ENCODE measurements at regions not wholly inside any gene's neighbourhood (a gene's known extent, or its start where the extent isn't known, plus 50 kb on each side); places are given as distances from the start of the nearest gene placed in this dataset.
"Not testable (repeated sequence)": the region's sequence is repeated elsewhere in the genome, so short reads cannot be mapped to it uniquely, and the experiment has no call there.

- H3K9me2 ChIP-seq (replicated peaks; ENCODE audit: low read length): no peaks in the 10 kb centered on the region
- H3K9me3 ChIP-seq (ENCODE audit: low read length): no peaks in the 10 kb centered on the region
- no peaks in the 10 kb centered on the region for H3F3A ChIP-seq (ENCODE audit: low read length, unreplicated experiment)
- H3K27me3 ChIP-seq (ENCODE audit: low read length): no peaks in the 10 kb centered on the region
- no peaks in the 10 kb centered on the region for H3K4me1 ChIP-seq (ENCODE audit: insufficient read depth, low read length)
- ChIA-PET POLR2A (ENCODE audit: unreplicated experiment) (no interaction called here), CTCF (no interaction called here)
- intact Hi-C loops (cut with micrococcal nuclease): no loop called here
- H2AFZ ChIP-seq (ENCODE audit: low read length): no peak overlapping the region
- no peak overlapping the region for H3K9ac ChIP-seq (ENCODE audit: low read length)
- H3K79me2 ChIP-seq (ENCODE audit: low read length): no peaks in the 10 kb centered on the region
- ATAC-seq (no peak), DNase-seq (no peak)
- H3K27ac ChIP-seq (ENCODE audit: low read length): no peak overlapping the region
- no peak overlapping the region for H3K4me3 ChIP-seq (ENCODE audit: low read length)
- H3K36me3 ChIP-seq (ENCODE audit: low read depth, low read length): no peaks in the 10 kb centered on the region
- BruUV-seq (replicated peaks): no TSS peak
- no peak overlapping the region for H3K4me2 ChIP-seq (ENCODE audit: low read length)
- no peak for TF ChIP-seq EZH2phosphoT487 (IDR thresholded peaks at IDR 0.05; ENCODE audit: borderline replicate concordance, low read length)
- no peak for TF ChIP-seq EZH2 (IDR thresholded peaks at IDR 0.05; ENCODE audit: low read length, unreplicated experiment)
- TF ChIP-seq, protein P1, sequence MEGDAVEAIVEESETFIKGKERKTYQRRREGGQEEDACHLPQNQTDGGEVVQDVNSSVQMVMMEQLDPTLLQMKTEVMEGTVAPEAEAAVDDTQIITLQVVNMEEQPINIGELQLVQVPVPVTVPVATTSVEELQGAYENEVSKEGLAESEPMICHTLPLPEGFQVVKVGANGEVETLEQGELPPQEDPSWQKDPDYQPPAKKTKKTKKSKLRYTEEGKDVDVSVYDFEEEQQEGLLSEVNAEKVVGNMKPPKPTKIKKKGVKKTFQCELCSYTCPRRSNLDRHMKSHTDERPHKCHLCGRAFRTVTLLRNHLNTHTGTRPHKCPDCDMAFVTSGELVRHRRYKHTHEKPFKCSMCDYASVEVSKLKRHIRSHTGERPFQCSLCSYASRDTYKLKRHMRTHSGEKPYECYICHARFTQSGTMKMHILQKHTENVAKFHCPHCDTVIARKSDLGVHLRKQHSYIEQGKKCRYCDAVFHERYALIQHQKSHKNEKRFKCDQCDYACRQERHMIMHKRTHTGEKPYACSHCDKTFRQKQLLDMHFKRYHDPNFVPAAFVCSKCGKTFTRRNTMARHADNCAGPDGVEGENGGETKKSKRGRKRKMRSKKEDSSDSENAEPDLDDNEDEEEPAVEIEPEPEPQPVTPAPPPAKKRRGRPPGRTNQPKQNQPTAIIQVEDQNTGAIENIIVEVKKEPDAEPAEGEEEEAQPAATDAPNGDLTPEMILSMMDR (conservative IDR thresholded peaks at IDR 0.05; ENCODE audit: low read depth, low read length): no peak
- no peaks in the 10 kb centered on the region for H4K20me1 ChIP-seq (ENCODE audit: low read length)
Measured at GRCh38 chr13:71291842-71292146, 575.2 kb downstream of the DACH1 start.

- Histone ChIP-seq H3K4me1 (ENCODE audit: insufficient read depth, low read length) (no peaks in the 10 kb centered on the region), H3K36me3 (ENCODE audit: low read depth, low read length) (no peaks in the 10 kb centered on the region), H3K9me2 (replicated peaks; ENCODE audit: low read length) (no peaks in the 10 kb centered on the region), H3K9ac (ENCODE audit: low read length) (peak overlapping the region; percentile 57), H3F3A (ENCODE audit: low read length, unreplicated experiment) (no peaks in the 10 kb centered on the region), H3K27me3 (ENCODE audit: low read length) (no peaks in the 10 kb centered on the region), H3K27ac (ENCODE audit: low read length) (no peak overlapping the region), H3K9me3 (ENCODE audit: low read length) (no peaks in the 10 kb centered on the region), H3K4me3 (ENCODE audit: low read length) (peak overlapping the region; percentile 63), H3K79me2 (ENCODE audit: low read length) (no peaks in the 10 kb centered on the region), H2AFZ (ENCODE audit: low read length) (peak overlapping the region; percentile 86), H3K4me2 (ENCODE audit: low read length) (peak overlapping the region; percentile 72), H4K20me1 (ENCODE audit: low read length) (no peaks in the 10 kb centered on the region)
- DNase-seq (peak; percentile 71), ATAC-seq (peak; percentile 56)
- intact Hi-C loops (cut with micrococcal nuclease): no loop called here
- TF ChIP-seq EZH2phosphoT487 (IDR thresholded peaks at IDR 0.05; ENCODE audit: borderline replicate concordance, low read length) (no peak), EZH2 (IDR thresholded peaks at IDR 0.05; ENCODE audit: low read length, unreplicated experiment) (no peak)
- BruUV-seq (replicated peaks): no TSS peak
- ChIA-PET POLR2A (ENCODE audit: unreplicated experiment) (interaction anchor here (0.5 to 0.6 kb wide), 2 partner anchors 650 to 725 kb away, joined by 3 to 8 read pairs; no protein-coding TSS in a partner anchor), CTCF (no interaction called here)
Measured at GRCh38 chr13:71290963-71291841, 575.8 kb downstream of the DACH1 start.

- H3F3A ChIP-seq (ENCODE audit: low read length, unreplicated experiment); intact Hi-C loops (cut with micrococcal nuclease); H3K36me3 ChIP-seq (ENCODE audit: low read depth, low read length); H3K4me1 ChIP-seq (ENCODE audit: insufficient read depth, low read length); ATAC-seq; H3K27ac ChIP-seq (ENCODE audit: low read length); H3K9me3 ChIP-seq (ENCODE audit: low read length); CTCF ChIA-PET; POLR2A ChIA-PET (ENCODE audit: unreplicated experiment); H3K79me2 ChIP-seq (ENCODE audit: low read length); BruUV-seq (replicated peaks); H4K20me1 ChIP-seq (ENCODE audit: low read length); DNase-seq; H3K9ac ChIP-seq (ENCODE audit: low read length); H3K27me3 ChIP-seq (ENCODE audit: low read length); H3K4me2 ChIP-seq (ENCODE audit: low read length); H3K4me3 ChIP-seq (ENCODE audit: low read length); H3K9me2 ChIP-seq (replicated peaks; ENCODE audit: low read length): not testable (repeated sequence)
- 0 out of 2 replicates have a peak overlapping the region, but pooled peaks have one; percentile 86 for H2AFZ ChIP-seq (ENCODE audit: low read length)
Measured at GRCh38 chr13:71289980-71290379, 577.0 kb downstream of the DACH1 start.
